Fibroblast of lung (primary cell): ENCODE measurements at regions not wholly inside any gene's neighbourhood (a gene's known extent, or its start where the extent isn't known, plus 50 kb on each side); places are given as distances from the start of the nearest gene placed in this dataset.

Source experiments
- DNase-seq, 2 donors: peaks; one replicate each; pipeline versions ENCODE4 v3.0.0 to v3.0.0-alpha.2; 2010; ENCODE audit warnings: low read depth in 2 of 2
- H2AFZ ChIP-seq: 2 replicates; pipeline ENCODE4 v1.5.1; 2012; ENCODE audit warnings: low read length, control low read depth, inconsistent platforms
- H3K27ac ChIP-seq: 2 replicates; pipeline ENCODE4 v1.5.1; 2011; ENCODE audit warnings: low read length, control low read depth; ENCODE audit not compliant: insufficient read depth
- H3K27me3 ChIP-seq: 2 replicates; pipeline ENCODE4 v1.5.1; 2011; ENCODE audit warnings: mild to moderate bottlenecking, low read length; ENCODE audit not compliant: control insufficient read depth, insufficient read depth
- H3K36me3 ChIP-seq: 2 replicates; pipeline ENCODE4 v1.5.1; 2011; ENCODE audit warnings: low read length; ENCODE audit not compliant: control insufficient read depth, insufficient read depth
- H3K4me1 ChIP-seq: 2 replicates; pipeline ENCODE4 v1.5.1; 2011; ENCODE audit warnings: low read length; ENCODE audit not compliant: control insufficient read depth, insufficient read depth; ENCODE audit errors: extremely low read depth
- H3K4me2 ChIP-seq: 2 replicates; pipeline ENCODE4 v1.5.1; 2011; ENCODE audit warnings: low read length, control low read depth; ENCODE audit not compliant: insufficient read depth; ENCODE audit errors: extremely low read depth
- H3K4me3 ChIP-seq, 4 experiments: fragments of 200-600 bp in 1 of 4; sonication (generic) in 1 of 4; replicated peaks in 1 of 4; 2 replicates each; pipeline ENCODE4 v1.5.1; 2011 to 2016; ENCODE audit warnings: low read length in 4 of 4, low read depth in 3 of 4, mild to moderate bottlenecking in 3 of 4, control low read depth in 2 of 4, inconsistent platforms in 1 of 4, mixed read lengths in 1 of 4; ENCODE audit not compliant: insufficient read depth in 1 of 4; ENCODE audit errors: control extremely low read depth in 1 of 4
- H3K79me2 ChIP-seq: 2 replicates; pipeline ENCODE4 v1.5.1; 2012; ENCODE audit warnings: mild to moderate bottlenecking, low read length, inconsistent platforms; ENCODE audit not compliant: control insufficient read depth, insufficient read depth
- H3K9ac ChIP-seq: 2 replicates; pipeline ENCODE4 v1.5.1; 2011; ENCODE audit warnings: mild to moderate bottlenecking, low read length, control low read depth; ENCODE audit not compliant: insufficient read depth
- H3K9me3 ChIP-seq: 2 replicates; pipeline ENCODE4 v1.5.1; 2012; ENCODE audit warnings: low read depth, low read length; ENCODE audit not compliant: control insufficient read depth, insufficient read depth
- H4K20me1 ChIP-seq: 2 replicates; pipeline ENCODE4 v1.5.1; 2011; ENCODE audit warnings: low read length; ENCODE audit not compliant: control insufficient read depth, insufficient read depth; ENCODE audit errors: extremely low read depth
- EZH2 ChIP-seq: IDR thresholded peaks from 2 replicates; pipeline ENCODE4 v1.5.1; 2012; ENCODE audit warnings: low read length, control low read depth, mild to moderate bottlenecking; ENCODE audit errors: missing control alignments
- TF ChIP-seq, protein P1 (sequence below), 2 donors: IDR thresholded peaks in 1 of 2; conservative IDR thresholded peaks in 1 of 2; 1 replicate in 1 of 2; 2 replicates in 1 of 2; pipeline ENCODE4 v1.5.1; 2011 to 2012; ENCODE audit warnings: low read length in 2 of 2, control low read depth in 1 of 2, inconsistent platforms in 1 of 2, low read depth in 1 of 2, mild to moderate bottlenecking in 1 of 2

- H3K9ac ChIP-seq: no peak overlapping the region
- no peak overlapping the region for H3K4me3 ChIP-seq
- H4K20me1 ChIP-seq: no peaks in the 10 kb centered on the region
- peak; percentile 72 to 89 for DNase-seq
- no peaks in the 10 kb centered on the region for H3K9me3 ChIP-seq
- H3K4me1 ChIP-seq: peaks cover 9% of the 10 kb centered on the region
- no peaks in the 10 kb centered on the region for H3K36me3 ChIP-seq
- peak overlapping the region; percentile 61 for H3K4me2 ChIP-seq
- peak overlapping the region; percentile 27 for H3K27ac ChIP-seq
- H3K79me2 ChIP-seq: no peaks in the 10 kb centered on the region
- H3K27me3 ChIP-seq: no peaks in the 10 kb centered on the region
- TF ChIP-seq, protein P1, sequence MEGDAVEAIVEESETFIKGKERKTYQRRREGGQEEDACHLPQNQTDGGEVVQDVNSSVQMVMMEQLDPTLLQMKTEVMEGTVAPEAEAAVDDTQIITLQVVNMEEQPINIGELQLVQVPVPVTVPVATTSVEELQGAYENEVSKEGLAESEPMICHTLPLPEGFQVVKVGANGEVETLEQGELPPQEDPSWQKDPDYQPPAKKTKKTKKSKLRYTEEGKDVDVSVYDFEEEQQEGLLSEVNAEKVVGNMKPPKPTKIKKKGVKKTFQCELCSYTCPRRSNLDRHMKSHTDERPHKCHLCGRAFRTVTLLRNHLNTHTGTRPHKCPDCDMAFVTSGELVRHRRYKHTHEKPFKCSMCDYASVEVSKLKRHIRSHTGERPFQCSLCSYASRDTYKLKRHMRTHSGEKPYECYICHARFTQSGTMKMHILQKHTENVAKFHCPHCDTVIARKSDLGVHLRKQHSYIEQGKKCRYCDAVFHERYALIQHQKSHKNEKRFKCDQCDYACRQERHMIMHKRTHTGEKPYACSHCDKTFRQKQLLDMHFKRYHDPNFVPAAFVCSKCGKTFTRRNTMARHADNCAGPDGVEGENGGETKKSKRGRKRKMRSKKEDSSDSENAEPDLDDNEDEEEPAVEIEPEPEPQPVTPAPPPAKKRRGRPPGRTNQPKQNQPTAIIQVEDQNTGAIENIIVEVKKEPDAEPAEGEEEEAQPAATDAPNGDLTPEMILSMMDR (conservative IDR thresholded peaks at IDR 0.05 in 1 of 2, IDR thresholded peaks at IDR 0.05 in 1 of 2; ENCODE audit: low read depth in 1 of 2, low read length in 2 of 2): no peak
- TF ChIP-seq EZH2: no peak
- no peak overlapping the region for H2AFZ ChIP-seq
Observed at GRCh38 chr10:6729071-6729774, 149.1 kb upstream of the PRKCQ start.

- no peaks in the 10 kb centered on the region for H3K36me3 ChIP-seq
- no peak for TF ChIP-seq EZH2
- TF ChIP-seq, protein P1 (conservative IDR thresholded peaks at IDR 0.05 in 1 of 2, IDR thresholded peaks at IDR 0.05 in 1 of 2; ENCODE audit: low read depth in 1 of 2, low read length in 2 of 2): no peak
Observed at GRCh38 chr10:6726924-6727323, 146.8 kb upstream of the PRKCQ start.

DNA sequence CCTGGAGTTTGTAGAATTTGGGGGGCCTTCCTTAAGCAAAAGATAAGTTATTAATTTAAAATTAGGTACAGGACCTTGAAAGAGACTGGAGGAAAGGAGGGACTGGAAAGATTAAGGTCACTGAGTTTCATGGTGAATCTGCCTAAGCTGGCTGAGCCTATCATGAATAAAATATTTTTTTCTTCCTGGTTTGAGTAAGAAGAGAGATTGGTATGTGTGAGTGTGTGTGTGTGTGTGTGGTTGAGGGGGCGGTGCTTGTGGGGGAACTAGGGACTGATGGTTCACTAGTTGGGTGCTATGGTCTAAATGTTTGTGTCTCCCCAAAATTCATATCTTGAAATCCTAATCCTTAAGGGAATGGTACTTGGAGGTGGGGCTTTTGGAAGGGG is 142.5 kb upstream of the PRKCQ start:
- peak overlapping the region; percentile 23 for H3K9ac ChIP-seq
- H3K9me3 ChIP-seq: no peaks in the 10 kb centered on the region
- no peaks in the 10 kb centered on the region for H3K27me3 ChIP-seq
- peak overlapping the region in 1 of 4 experiments; percentile 15 for H3K4me3 ChIP-seq
- peak overlapping the region; percentile 86 for H3K4me2 ChIP-seq
- H3K27ac ChIP-seq: peak overlapping the region; percentile 97
- peaks cover 19% of the 10 kb centered on the region for H3K4me1 ChIP-seq
- no peaks in the 10 kb centered on the region for H3K36me3 ChIP-seq
- H3K79me2 ChIP-seq: no peaks in the 10 kb centered on the region
- H4K20me1 ChIP-seq: no peaks in the 10 kb centered on the region
- no peak for TF ChIP-seq EZH2
- TF ChIP-seq, protein P1 (conservative IDR thresholded peaks at IDR 0.05 in 1 of 2, IDR thresholded peaks at IDR 0.05 in 1 of 2; ENCODE audit: low read depth in 1 of 2, low read length in 2 of 2): no peak
- H2AFZ ChIP-seq: no peak overlapping the region
- peak; percentile 52 to 57 for DNase-seq

More at GRCh38 chr10:6726924-6727323, 146.8 kb upstream of the PRKCQ start:
- Histone ChIP-seq H3K27ac (no peak overlapping the region), H3K9me3 (no peaks in the 10 kb centered on the region), H3K4me3 (no peak overlapping the region), H3K4me1 (peaks cover 20% of the 10 kb centered on the region), H3K4me2 (no peak overlapping the region), H3K27me3 (no peaks in the 10 kb centered on the region), H4K20me1 (no peaks in the 10 kb centered on the region), H3K9ac (no peak overlapping the region), H2AFZ (no peak overlapping the region), H3K79me2 (no peaks in the 10 kb centered on the region)
- no peak for DNase-seq
